ENCODE measurements at regions not wholly inside any gene's neighbourhood (a gene's known extent, or its start where the extent isn't known, plus 50 kb on each side); places are given as distances from the start of the nearest gene placed in this dataset.

GRCh38 chrX:89053223-89053622 lies 306.2 kb downstream of the CPXCR1 start:
- no peak for ATAC-seq (ENCODE audit: low read depth)
- no peak overlapping the region for H2BK120ac ChIP-seq (ENCODE audit: low read depth, low read length)
- TF ChIP-seq CTCF (conservative IDR thresholded peaks at IDR 0.05; ENCODE audit: low read depth, low read length) (no peak), USF2 (IDR thresholded peaks at IDR 0.05; ENCODE audit: low read depth, low read length) (no peak), SMC3 (IDR thresholded peaks at IDR 0.05; ENCODE audit: low read depth, low read length) (no peak), CEBPB (IDR thresholded peaks at IDR 0.05; ENCODE audit: low read depth, low read length) (no peak), FOS (IDR thresholded peaks at IDR 0.05; ENCODE audit: low read depth, low read length) (no peak), RFX5 (IDR thresholded peaks at IDR 0.05; ENCODE audit: low read depth, low read length) (no peak), MAZ (IDR thresholded peaks at IDR 0.05; ENCODE audit: borderline replicate concordance, low read depth, low read length) (no peak), CHD1 (IDR thresholded peaks at IDR 0.05; ENCODE audit: low read depth, low read length) (no peak), POLR2A (IDR thresholded peaks at IDR 0.05; ENCODE audit: low read depth, low read length) (no peak), MXI1 (IDR thresholded peaks at IDR 0.05; ENCODE audit: borderline replicate concordance, low read depth, low read length) (no peak), BHLHE40 (IDR thresholded peaks at IDR 0.05; ENCODE audit: low read depth, low read length) (no peak), MAFK (IDR thresholded peaks at IDR 0.05; ENCODE audit: low read depth, low read length) (no peak), ELK1 (IDR thresholded peaks at IDR 0.05; ENCODE audit: borderline replicate concordance, low read depth, low read length) (no peak), RAD21 (IDR thresholded peaks at IDR 0.05; ENCODE audit: low read length) (no peak), NFE2L2 (IDR thresholded peaks at IDR 0.05; ENCODE audit: low read depth, low read length) (no peak), RCOR1 (IDR thresholded peaks at IDR 0.05; ENCODE audit: insufficient replicate concordance, low read length) (no peak)

More at GRCh38 chrX:89053223-89053622, 306.2 kb downstream of the CPXCR1 start:
- H4K91ac ChIP-seq (ENCODE audit: insufficient read depth, low read depth, low read length): no peak overlapping the region
- intact Hi-C loops (cut with micrococcal nuclease): no loop called here
- no peak overlapping the region for H4K5ac ChIP-seq (ENCODE audit: low read depth, low read length)
- H3K27me3 ChIP-seq (ENCODE audit: control insufficient read depth, insufficient read depth, low read length): no peaks in the 10 kb centered on the region
- dilution Hi-C loops (cut with HindIII; ENCODE audit: low sequenced_read_pairs, unreplicated experiment): no loop called here
- H3K4ac ChIP-seq (ENCODE audit: low read depth, low read length): no peak overlapping the region
- no peak overlapping the region for H2AFZ ChIP-seq (replicated peaks; ENCODE audit: low read length, poor library complexity)
- H3K9me3 ChIP-seq (ENCODE audit: control insufficient read depth, insufficient read depth, low read length): peaks cover 2% of the 10 kb centered on the region; the same call in 1 of the 2 replicates
- H3K14ac ChIP-seq (replicated peaks; ENCODE audit: low read depth, low read length): no peak overlapping the region
- H3K27ac ChIP-seq (ENCODE audit: insufficient read depth, low read length): no peak overlapping the region
- no TSS peak for BruUV-seq (replicated peaks)
- H3K18ac ChIP-seq (ENCODE audit: low read depth, low read length): no peak overlapping the region
- no peaks in the 10 kb centered on the region for H3K36me3 ChIP-seq (ENCODE audit: control insufficient read depth, insufficient read depth, low read length)
- H3K4me3 ChIP-seq (ENCODE audit: insufficient read depth, low read depth, low read length): no peak overlapping the region
- no peak overlapping the region for H2AK9ac ChIP-seq (replicated peaks; ENCODE audit: low read depth, low read length, poor library complexity)
- no peaks in the 10 kb centered on the region for H3K9me1 ChIP-seq (ENCODE audit: insufficient read depth, low read length)
- ChIA-PET POLR2A (ENCODE audit: unreplicated experiment) (no interaction called here), CTCF (no interaction called here)
- no peak overlapping the region for H2BK20ac ChIP-seq (ENCODE audit: low read depth, low read length)
- no peak overlapping the region for H4K8ac ChIP-seq (ENCODE audit: low read depth in 2 of 2, low read length in 2 of 2)
- no peak overlapping the region for H2AK5ac ChIP-seq (ENCODE audit: low read depth, low read length)
- no peak overlapping the region for H2BK5ac ChIP-seq (ENCODE audit: low read depth, low read length, poor library complexity, severe bottlenecking)
- H3K9ac ChIP-seq (ENCODE audit: low read depth, low read length): no peak overlapping the region
- in situ Hi-C loops (cut with MboI; ENCODE audit: low sequenced_read_pairs): no loop called here
- H2BK15ac ChIP-seq (ENCODE audit: low read depth, low read length): no peak overlapping the region
- H3K56ac ChIP-seq (ENCODE audit: extremely low read depth, insufficient read depth, low read length): no peak overlapping the region
- DNase-seq: no peak
- no peak overlapping the region for H3K4me2 ChIP-seq (ENCODE audit: low read depth, low read length)
- H3K4me1 ChIP-seq (ENCODE audit: control insufficient read depth, insufficient read depth, low read length): no peaks in the 10 kb centered on the region
- no peaks in the 10 kb centered on the region for H4K20me1 ChIP-seq (ENCODE audit: insufficient read depth, low read length)
- H3K79me1 ChIP-seq (ENCODE audit: low read depth in 1 of 2, low read length in 2 of 2): no peaks in the 10 kb centered on the region
- H3K23ac ChIP-seq (ENCODE audit: low read depth, low read length): no peak overlapping the region
